Panc1 (cell line): ENCODE measurements at regions not wholly inside any gene's neighbourhood (a gene's known extent, or its start where the extent isn't known, plus 50 kb on each side); places are given as distances from the start of the nearest gene placed in this dataset.

Source experiments
- ATAC-seq: fragments of 200-7000 bp; cut with Tn5 transposase; 2 replicates; pipeline ENCODE4 v1.9.1; 2020; ENCODE audit warnings: mild to moderate bottlenecking, moderate library complexity
- BruUV-seq: library from RNA; stranded (reverse); fragments of 400-500 nt; replicated peaks from 2 replicates; lab custom pipeline; 2021; lab: Mats Ljungman, UMichigan
- CTCF ChIA-PET: fragments of 300-600 bp; sonication (Branson Sonifier 250); formaldehyde crosslinking; loops from one replicate; lab custom pipeline; 2022; ENCODE audit warnings: antibody characterized with exemption; lab: Charles Lee
- POLR2A ChIA-PET: fragments of 300-600 bp; sonication (Branson Sonifier 250); formaldehyde crosslinking; loops from one replicate; lab custom pipeline; 2022; ENCODE audit warnings: antibody characterized with exemption; lab: Charles Lee
- DNase-seq: peaks from one replicate; pipeline ENCODE4 v3.0.0-alpha.2; 2010; ENCODE audit warnings: low read depth, low spot score
- H3K27ac ChIP-seq: 2 replicates; pipeline ENCODE4 v1.5.1; 2011; ENCODE audit warnings: mild to moderate bottlenecking, low read length, inconsistent platforms
- H3K27me3 ChIP-seq: fragments of 200-500 bp; sonication (Bioruptor generic); 2 replicates; pipeline ENCODE4 v1.6.0; 2014; ENCODE audit warnings: low read length, inconsistent platforms; ENCODE audit not compliant: control insufficient read depth, insufficient read depth
- H3K36me3 ChIP-seq: fragments of 200-500 bp; sonication (Bioruptor generic); 2 replicates; pipeline ENCODE4 v1.5.1; 2014; ENCODE audit warnings: inconsistent platforms, mild to moderate bottlenecking, low read length, moderate library complexity; ENCODE audit not compliant: control insufficient read depth, insufficient read depth
- H3K4me1 ChIP-seq: 2 replicates; pipeline ENCODE4 v1.5.1; 2011; ENCODE audit warnings: inconsistent platforms, mild to moderate bottlenecking, low read length, moderate library complexity; ENCODE audit not compliant: control insufficient read depth, insufficient read depth
- H3K4me3 ChIP-seq, 2 experiments: 2 replicates each; pipeline ENCODE4 v1.5.1; 2011 to 2012; ENCODE audit warnings: low read depth in 2 of 2, low read length in 2 of 2, mild to moderate bottlenecking in 2 of 2, inconsistent platforms in 1 of 2, moderate library complexity in 1 of 2
- H3K9me3 ChIP-seq: fragments of 200-500 bp; sonication (Bioruptor generic); 2 replicates; pipeline ENCODE4 v1.5.1; 2014; ENCODE audit warnings: low read depth, mild to moderate bottlenecking, inconsistent platforms, low read length, moderate library complexity; ENCODE audit not compliant: control insufficient read depth, insufficient read depth
- POLR2AphosphoS5 ChIP-seq: IDR thresholded peaks from 2 replicates; pipeline ENCODE4 v1.6.1; 2012; ENCODE audit warnings: mild to moderate bottlenecking, low read depth, low read length, moderate library complexity
- SIN3A ChIP-seq: IDR thresholded peaks from 2 replicates; pipeline ENCODE4 v1.6.1; 2012; ENCODE audit warnings: low read depth, mild to moderate bottlenecking, low read length, moderate library complexity, borderline replicate concordance; ENCODE audit not compliant: insufficient read depth
- TCF7L2 ChIP-seq: IDR thresholded peaks from 2 replicates; pipeline ENCODE4 v1.6.1; 2011; ENCODE audit warnings: mild to moderate bottlenecking, low read depth, low read length, inconsistent platforms
- in situ Hi-C: cut with HindIII; loops from 2 replicates; pipeline ENCODE4 v1.10.0; 2016; ENCODE audit warnings: low sequenced_read_pairs, low pct_unique_long_range_greater_than_20kb
- intact Hi-C: fragments of 100-400 bp; cut with micrococcal nuclease; formaldehyde crosslinking; loops from one replicate; pipeline ENCODE4 v1.10.0; 2022; ENCODE audit not compliant: unreplicated experiment
- TF ChIP-seq, protein P1 (sequence below), 2 experiments: IDR thresholded peaks; 2 replicates each; pipeline ENCODE4 v1.6.1; 2011 to 2012; ENCODE audit warnings: low read depth in 2 of 2, control low read depth in 1 of 2, low read length in 1 of 2, mild to moderate bottlenecking in 1 of 2, moderate library complexity in 1 of 2; ENCODE audit not compliant: insufficient read depth in 1 of 2
- TF ChIP-seq, protein P2 (sequence below): fragments of 450-650 bp; IDR thresholded peaks from 2 replicates; pipeline ENCODE4 v1.5.1; 2017; ENCODE audit warnings: mild to moderate bottlenecking

DNA sequence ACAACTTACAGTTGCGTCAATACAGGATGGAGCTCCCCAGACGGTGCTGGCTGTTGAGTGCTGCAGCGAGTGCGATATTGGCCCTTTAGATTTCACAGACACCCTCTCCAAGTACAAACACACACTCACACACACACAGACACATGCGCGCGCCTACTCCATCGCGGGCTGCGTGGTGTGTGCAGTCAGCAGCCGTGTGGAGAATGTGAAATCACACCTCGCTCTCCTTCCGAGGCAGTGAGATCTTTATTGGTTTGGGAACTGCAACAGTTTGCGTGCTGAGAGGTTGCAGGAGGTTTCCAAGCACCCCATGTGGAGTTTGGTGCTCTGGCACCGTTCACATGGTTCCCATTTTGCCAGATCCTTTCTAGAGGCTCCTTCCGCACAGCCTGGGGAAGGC, 372.2 kb downstream of the RRAGC start:
- POLR2A ChIA-PET, result no interaction called here
- H3K27me3 ChIP-seq, result peaks cover 7% of the 10 kb centered on the region; the same call in 1 of the 2 replicates
- no peak overlapping the region for H3K4me3 ChIP-seq
- no peak overlapping the region for H3K27ac ChIP-seq
- CTCF ChIA-PET, result no interaction called here
- TF ChIP-seq, protein P1, sequence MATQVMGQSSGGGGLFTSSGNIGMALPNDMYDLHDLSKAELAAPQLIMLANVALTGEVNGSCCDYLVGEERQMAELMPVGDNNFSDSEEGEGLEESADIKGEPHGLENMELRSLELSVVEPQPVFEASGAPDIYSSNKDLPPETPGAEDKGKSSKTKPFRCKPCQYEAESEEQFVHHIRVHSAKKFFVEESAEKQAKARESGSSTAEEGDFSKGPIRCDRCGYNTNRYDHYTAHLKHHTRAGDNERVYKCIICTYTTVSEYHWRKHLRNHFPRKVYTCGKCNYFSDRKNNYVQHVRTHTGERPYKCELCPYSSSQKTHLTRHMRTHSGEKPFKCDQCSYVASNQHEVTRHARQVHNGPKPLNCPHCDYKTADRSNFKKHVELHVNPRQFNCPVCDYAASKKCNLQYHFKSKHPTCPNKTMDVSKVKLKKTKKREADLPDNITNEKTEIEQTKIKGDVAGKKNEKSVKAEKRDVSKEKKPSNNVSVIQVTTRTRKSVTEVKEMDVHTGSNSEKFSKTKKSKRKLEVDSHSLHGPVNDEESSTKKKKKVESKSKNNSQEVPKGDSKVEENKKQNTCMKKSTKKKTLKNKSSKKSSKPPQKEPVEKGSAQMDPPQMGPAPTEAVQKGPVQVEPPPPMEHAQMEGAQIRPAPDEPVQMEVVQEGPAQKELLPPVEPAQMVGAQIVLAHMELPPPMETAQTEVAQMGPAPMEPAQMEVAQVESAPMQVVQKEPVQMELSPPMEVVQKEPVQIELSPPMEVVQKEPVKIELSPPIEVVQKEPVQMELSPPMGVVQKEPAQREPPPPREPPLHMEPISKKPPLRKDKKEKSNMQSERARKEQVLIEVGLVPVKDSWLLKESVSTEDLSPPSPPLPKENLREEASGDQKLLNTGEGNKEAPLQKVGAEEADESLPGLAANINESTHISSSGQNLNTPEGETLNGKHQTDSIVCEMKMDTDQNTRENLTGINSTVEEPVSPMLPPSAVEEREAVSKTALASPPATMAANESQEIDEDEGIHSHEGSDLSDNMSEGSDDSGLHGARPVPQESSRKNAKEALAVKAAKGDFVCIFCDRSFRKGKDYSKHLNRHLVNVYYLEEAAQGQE (IDR thresholded peaks at IDR 0.05; ENCODE audit: insufficient read depth in 1 of 2, low read depth in 2 of 2, low read length in 1 of 2), result no peak
- TF ChIP-seq TCF7L2 (no peak), SIN3A (no peak), POLR2AphosphoS5 (no peak)
- TF ChIP-seq, protein P2, sequence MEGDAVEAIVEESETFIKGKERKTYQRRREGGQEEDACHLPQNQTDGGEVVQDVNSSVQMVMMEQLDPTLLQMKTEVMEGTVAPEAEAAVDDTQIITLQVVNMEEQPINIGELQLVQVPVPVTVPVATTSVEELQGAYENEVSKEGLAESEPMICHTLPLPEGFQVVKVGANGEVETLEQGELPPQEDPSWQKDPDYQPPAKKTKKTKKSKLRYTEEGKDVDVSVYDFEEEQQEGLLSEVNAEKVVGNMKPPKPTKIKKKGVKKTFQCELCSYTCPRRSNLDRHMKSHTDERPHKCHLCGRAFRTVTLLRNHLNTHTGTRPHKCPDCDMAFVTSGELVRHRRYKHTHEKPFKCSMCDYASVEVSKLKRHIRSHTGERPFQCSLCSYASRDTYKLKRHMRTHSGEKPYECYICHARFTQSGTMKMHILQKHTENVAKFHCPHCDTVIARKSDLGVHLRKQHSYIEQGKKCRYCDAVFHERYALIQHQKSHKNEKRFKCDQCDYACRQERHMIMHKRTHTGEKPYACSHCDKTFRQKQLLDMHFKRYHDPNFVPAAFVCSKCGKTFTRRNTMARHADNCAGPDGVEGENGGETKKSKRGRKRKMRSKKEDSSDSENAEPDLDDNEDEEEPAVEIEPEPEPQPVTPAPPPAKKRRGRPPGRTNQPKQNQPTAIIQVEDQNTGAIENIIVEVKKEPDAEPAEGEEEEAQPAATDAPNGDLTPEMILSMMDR, result no peak
- ATAC-seq (no peak), DNase-seq (no peak)
- intact Hi-C loops, result no loop called here
- no peaks in the 10 kb centered on the region for H3K4me1 ChIP-seq
- H3K36me3 ChIP-seq, result no peaks in the 10 kb centered on the region
- no peaks in the 10 kb centered on the region for H3K9me3 ChIP-seq
- in situ Hi-C loops, result no loop called here
- no TSS peak for BruUV-seq

DNA sequence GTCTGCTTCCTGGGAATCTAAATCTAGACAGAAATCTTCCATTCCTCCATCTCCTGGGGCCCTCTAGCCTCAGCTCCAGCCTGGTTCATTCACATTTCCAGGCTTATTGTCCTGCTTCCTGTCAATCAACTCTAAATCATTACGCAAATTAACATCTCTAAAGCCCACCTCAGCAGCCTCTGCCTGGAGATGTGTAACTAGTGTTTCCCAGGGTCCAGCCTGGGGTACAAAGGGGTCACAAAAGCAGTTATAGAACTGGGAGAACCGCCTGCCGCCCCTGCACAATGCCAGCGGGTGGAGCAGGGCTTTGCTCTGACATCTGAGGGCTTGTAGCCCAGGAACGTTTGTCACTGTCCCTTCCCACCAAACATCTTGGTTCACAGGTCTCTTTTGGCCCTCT, 373.5 kb downstream of the RRAGC start:
- intact Hi-C loops (no loop called here), in situ Hi-C loops (no loop called here)
- ChIA-PET CTCF (no interaction called here), POLR2A (no interaction called here)
- Histone ChIP-seq H3K4me3 (no peak overlapping the region), H3K27me3 (peaks cover 6% of the 10 kb centered on the region; the same call in 1 of the 2 replicates), H3K36me3 (no peaks in the 10 kb centered on the region), H3K27ac (no peak overlapping the region), H3K4me1 (no peaks in the 10 kb centered on the region), H3K9me3 (no peaks in the 10 kb centered on the region)
- ATAC-seq (no peak), DNase-seq (no peak)
- no TSS peak for BruUV-seq
- TF ChIP-seq, protein P2, result no peak
- TF ChIP-seq, protein P1 (IDR thresholded peaks at IDR 0.05; ENCODE audit: insufficient read depth in 1 of 2, low read depth in 2 of 2, low read length in 1 of 2), result no peak
- TF ChIP-seq POLR2AphosphoS5 (no peak), SIN3A (no peak), TCF7L2 (no peak)
